GM23248 (cell line): ENCODE measurements at regions not wholly inside any gene's neighbourhood (a gene's known extent, or its start where the extent isn't known, plus 50 kb on each side); places are given as distances from the start of the nearest gene placed in this dataset.

Experiments used
- EZH2 ChIP-seq: fragments of 200-600 bp; sonication (generic); IDR thresholded peaks from 2 replicates; pipeline ENCODE4 v1.6.1; 2018; ENCODE audit warnings: antibody characterized with exemption, mild to moderate bottlenecking; ENCODE audit not compliant: insufficient read depth, poor library complexity, severe bottlenecking
- EZH2phosphoT487 ChIP-seq: fragments of 200-600 bp; sonication (generic); IDR thresholded peaks from 2 replicates; pipeline ENCODE4 v1.6.1; 2018; ENCODE audit warnings: antibody characterized with exemption, moderate library complexity, mild to moderate bottlenecking, low read depth; ENCODE audit not compliant: insufficient read depth

DNA sequence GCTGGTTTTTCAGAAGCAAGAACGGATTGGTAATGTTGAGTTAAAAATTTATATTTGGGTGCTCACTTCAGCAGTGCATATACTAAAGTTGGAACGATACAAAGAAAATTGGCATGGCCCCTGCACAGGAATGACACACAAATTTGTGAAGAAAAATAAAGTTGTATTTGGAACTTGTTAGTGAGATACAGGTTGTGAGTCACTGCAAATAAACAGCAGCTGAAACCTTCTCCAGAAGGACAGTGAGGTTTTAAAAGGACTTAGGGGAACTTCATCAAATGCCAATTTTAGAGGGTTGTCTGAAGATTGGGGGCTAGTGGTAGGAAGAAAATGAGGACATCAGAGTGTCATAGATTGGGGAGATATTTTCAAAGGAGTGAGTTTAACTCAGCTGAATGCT lies 79.7 kb upstream of the ELOVL6 start:
- TF ChIP-seq EZH2 (no peak), EZH2phosphoT487 (no peak)
